HG03520 (cell line): ENCODE measurements at regions not wholly inside any gene's neighbourhood (a gene's known extent, or its start where the extent isn't known, plus 50 kb on each side); places are given as distances from the start of the nearest gene placed in this dataset.
"Not testable (repeated sequence)": the region's sequence is repeated elsewhere in the genome, so short reads cannot be mapped to it uniquely, and the experiment has no call there.

Experiments used
- ATAC-seq: cut with Tn5 transposase; IDR thresholded peaks from one replicate; pipeline ENCODE4 v1.9.1; 2021; ENCODE audit warnings: mild to moderate bottlenecking, moderate library complexity; ENCODE audit not compliant: unreplicated experiment

DNA sequence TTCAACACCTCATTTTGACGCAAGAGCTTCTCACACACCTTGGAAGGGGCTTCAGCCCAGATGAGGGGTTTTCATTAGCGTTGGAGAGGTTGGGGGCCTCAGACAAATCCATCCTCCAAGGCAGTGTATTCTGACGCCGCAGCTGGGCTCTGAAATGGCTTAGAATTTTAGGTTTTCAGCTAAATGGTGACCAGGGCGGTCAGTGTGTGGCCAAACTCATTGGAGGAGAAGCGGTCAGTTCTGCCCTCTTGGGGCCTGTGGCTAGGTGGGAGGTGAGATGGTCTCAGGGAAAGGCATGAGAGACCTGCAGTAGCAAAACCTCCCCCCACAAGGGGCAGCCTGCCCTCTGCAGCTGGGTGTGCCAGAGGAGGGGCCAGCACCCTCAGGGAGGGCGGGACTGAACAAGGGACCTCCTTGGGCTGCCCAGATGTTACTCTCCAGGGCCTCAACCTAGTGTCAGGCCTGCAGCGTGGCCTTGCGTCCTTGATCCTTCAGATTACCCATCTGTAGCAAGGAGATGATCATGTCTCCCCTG, 155.8 kb downstream of the URI1 start:
- no peak for ATAC-seq

DNA sequence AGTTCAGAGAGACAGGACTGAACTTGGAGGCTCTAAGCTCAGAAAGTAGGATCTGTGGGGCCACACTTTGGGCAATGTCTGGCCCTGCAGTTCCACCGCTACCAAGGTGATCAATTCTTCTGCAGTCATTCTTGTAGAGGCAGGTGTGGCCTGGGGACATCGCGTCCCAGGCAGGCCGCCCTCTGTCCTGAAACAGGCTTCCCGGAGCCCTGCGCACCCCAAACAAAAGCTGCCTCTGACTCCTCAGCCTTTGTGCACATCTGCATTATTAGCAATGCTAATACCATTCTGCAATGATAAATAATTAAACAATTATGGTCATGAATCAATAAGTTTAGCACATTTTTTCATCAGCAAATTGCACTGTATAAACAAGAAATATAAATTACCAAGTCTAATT, 160.2 kb downstream of the URI1 start:
- no peak for ATAC-seq

DNA sequence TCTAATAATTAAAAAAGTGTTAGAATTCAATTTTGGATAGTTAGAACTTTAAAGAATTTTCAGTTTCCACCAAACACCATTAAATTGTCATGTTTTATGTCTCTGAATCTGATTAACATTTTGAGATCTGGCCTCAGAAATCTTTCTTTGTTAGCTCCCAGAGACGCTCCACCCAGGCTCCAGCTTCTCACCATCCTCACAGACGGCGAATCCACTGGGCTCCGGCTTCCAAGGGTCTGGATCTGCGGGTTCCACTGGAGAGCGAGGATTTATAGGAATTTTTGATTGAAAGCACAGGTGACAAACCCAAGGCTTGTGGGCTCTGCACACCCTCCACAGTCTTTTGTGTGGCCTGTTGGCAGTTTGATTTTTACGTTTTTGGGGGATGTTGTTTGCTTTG, 160.6 kb downstream of the URI1 start:
- ATAC-seq, result no peak

DNA sequence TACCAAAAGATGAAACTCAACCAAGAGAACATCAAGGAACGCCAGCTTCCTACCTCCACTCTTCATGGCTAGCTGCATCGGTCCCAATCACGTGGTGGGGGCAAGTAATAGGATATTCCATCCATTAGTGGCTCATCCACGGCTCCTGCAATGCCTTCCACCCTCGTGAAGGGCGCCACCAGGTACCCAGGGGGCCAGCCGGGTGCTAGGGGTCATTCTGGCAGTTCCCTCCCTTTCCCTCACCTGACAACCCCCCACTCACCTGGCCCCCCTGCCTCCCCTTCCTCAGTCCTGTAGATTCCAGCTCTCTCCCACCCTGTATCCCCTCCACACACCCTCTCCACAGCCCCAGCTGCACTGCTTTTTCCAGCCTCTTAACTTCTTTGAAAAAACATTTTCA, 161.9 kb downstream of the URI1 start:
- ATAC-seq, result no peak

DNA sequence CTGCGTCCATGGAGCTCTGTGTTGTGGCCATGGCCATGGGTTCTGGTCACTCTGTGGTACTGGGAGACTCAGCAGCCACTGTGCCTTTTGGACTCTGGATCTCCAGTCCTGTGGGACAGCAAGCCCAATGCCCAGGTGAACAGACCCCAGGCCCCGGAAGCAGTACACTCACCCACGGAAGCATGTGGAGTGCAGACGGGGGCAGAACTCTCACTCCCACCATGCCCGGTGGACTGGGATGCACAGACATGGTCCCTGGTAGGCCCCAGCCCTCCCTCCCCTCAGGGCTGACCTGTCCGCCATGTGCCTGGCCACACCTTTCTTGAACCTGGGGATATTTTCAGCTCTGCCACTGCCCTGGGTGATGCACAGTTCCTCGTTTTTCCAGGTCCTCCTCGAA, 163.3 kb downstream of the URI1 start:
- ATAC-seq, result no peak

DNA sequence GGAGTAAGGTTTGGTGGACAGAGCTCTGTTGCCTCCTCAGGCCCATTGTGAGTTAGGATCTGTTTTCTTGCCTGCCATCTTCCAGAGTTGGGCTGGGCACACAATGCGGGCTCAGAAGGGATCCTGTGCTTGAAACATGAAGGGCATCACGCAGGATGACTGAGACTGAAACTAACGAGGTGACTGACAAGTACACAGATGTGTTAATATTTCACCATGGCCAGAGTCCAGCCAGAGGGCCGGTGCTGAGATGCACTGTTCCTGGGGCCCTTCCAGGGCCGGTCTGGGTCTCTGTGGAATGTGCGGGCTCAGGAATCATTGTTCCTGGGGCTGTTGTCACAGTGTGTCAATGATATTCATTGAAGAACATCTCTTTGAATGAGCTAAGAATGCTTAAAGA, 163.7 kb downstream of the URI1 start:
- ATAC-seq, result no peak

DNA sequence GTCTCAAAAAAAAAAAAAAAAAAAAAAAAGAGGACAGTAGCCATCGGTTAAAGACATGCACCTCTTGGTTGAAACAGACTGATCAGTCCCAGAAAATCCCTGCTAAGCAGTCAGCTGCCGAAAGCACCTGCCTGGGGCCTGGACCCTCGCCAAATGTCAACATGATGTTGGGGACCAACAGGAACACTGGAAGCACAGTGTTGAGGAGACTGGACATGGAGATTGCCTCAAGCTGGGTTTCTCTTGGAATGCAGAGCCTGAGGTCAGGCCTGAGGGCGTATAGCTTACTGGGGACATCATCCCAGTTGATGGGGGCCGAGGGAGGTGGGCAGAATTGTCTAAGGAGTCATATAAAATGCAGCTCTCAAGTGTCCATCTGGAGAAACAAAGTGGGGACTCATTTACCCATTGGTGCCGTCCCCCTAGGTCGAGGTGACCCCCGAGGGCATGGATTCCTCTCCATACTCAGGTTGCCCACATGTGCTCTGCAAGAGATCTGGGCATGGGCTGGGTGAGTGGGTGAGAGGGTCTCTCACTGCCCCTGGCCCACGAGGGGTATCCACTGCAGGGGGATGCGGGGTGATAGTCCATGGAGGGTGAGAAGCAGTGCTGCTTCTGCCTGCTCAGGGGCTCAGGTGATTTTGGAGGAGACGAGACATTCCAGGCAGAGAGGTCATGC, 164.5 kb downstream of the URI1 start:
- ATAC-seq, result no peak

DNA sequence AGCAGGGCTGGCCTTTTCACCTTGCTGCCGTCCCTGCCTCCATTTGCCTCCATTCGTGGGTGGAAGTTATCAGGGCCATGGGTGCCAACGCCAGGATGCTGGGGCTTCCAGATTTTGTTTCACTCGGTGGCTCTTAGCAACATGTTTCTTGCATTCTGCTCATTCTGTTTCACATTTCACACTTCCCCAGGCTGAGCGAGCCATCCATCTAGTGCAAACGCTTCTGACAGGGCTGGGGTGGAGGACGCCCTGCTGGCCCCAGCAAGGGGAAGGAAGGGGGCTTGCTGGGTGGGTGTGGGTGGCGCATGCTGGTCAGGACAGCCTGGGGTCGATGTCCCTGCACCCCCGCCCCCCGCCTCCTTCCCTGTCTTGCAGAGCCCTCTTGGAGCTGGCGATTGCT, 165.2 kb downstream of the URI1 start:
- no peak for ATAC-seq

DNA sequence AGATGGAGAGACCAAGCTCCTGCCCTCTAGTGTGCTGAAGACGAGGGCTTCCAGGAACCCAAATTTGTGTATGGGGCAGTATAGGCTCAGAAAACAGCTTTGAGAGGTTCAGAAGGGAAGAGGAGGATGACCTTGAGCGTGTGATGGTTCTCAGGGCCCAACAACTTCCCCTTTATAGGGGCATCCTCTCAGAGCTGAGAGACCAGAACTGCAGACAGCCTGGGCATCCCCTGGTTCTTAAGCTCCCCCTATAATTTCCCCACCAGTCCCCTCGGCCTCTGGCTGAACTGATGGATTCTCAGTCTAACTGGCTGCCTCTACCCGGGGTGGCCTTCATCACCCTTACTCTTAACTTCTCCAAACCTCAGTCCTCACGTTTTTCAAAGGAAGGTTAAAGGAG, 167.5 kb downstream of the URI1 start:
- ATAC-seq, result no peak

DNA sequence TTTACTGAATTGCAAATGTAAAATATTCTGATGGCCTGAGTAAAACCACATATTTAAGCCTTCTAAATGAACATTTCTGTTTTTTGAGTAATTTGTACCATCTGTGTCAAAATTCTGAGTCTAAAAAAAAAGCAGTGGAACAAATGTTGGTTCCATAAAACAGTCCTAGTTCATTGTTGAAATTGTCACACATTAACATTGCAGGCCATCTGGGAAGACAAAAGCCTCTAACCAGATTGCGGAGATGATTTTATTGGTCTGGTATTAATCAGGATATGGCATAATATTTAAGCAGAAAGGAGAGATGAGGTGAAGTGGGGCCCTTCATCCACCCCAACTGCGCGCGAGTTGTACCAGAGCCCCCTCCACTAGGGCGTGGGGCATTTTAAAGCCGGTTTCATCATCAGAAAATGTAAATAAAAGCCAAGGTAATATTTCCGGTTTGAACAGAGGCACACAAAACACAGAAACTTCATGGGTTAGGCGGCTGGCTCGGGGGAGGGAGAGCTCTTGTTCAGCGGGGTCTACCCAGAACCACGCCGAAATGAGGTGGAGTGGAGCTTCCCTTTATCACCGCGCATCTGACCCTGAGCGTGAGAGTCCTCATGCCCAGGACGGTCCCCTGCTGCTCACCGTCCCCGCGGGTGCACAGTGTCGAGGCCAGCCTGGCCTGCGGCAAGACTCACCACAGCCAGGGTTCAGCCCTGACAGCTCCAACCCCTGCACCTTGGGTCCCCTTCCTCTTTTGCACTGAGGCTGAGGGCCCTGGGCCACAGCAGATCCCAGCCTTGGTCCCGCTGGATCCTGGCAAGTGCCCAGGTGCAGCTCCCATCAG, 169.2 kb downstream of the URI1 start:
- ATAC-seq, result no peak

DNA sequence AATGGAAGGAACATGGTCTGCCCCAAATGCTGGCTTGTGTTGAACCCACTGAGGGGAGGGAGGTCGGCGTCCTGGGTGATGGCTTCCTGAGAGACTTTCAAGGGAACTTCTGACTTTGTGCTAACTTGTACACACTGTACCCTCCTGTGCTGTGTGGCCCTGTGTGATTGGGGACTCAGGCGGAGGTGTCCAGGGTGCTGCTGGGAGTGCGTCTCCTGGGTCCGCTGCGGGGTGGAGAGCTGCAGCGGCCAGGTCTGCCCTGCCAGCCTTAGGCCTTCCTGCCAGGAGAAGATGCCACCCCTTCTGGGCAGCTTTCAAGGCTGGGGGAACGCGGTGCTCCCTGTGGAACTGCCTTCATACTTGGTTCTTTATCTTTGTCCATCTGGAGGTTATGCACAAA, 170.1 kb downstream of the URI1 start:
- ATAC-seq, result no peak

DNA sequence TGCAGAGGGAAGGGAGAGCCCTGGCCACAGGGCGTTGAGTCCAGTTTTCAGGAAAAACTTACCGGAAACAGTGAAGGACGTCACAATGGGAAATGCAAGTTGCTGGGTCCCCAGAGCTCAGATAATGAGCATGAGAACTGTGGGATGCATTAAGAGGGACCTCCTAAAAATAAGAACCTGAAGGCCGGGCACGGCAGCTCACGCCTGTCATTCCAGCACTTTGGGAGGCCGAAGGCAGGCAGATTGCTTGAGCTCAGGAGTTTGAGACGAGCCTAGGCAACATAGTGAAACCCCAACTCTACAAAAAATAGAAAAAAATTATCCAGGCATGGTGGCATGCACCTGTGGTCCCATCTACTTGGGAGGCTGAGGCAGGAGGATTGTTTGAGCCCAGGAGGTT, 170.6 kb downstream of the URI1 start:
- ATAC-seq, result no peak

DNA sequence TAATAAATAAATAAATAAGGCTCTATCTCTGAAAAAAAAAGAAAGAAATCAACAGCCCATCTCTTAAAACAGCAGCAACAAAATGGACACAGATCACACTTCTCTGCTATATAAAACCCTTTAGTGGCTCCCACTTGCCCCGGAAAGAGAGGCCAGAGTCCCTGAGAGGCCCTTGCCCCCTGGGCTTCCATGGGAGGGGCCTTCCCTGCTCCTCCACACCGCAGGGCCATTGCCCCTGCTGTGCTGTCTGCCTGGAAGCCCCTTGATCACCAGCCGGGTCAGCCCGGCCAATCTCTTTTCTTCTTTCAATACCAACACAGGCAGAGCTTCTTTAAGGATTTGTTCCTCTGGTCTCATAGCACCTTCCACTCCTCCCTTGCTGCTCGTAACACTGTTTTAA, 171.1 kb downstream of the URI1 start:
- ATAC-seq, result no peak

DNA sequence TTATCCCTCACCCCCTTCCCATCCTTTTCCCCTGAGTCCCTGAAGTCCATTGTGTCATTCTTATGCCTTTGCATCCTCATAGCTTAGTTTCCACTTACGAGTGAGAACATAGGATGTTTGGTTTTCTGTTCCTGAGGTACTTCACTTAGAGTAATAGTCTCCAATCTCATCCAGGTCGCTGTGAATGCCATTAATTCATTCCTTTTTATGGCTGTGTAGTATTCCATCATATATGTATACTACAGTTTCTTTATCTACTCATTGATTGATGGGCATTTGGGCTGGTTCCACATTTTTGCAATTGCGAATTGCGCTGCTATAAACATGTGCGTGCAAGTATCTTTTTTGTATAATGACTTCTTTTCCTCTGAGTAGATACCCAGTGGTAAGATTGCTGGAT, 172.1 kb downstream of the URI1 start:
- not testable (repeated sequence) for ATAC-seq

DNA sequence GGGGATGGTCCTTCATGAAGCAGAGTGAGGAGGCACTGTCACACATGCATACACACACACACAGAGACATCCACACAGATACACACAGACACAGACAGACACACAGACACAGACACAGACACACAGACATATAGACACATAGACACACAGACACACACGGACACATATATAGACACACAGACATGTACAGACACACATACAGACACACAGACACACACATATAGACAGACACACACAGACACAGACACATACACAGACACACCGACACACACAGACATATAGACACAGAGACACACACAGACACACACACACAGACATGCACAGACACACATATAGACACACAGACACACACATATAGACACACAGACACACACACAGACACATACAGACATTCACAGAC, 173.9 kb downstream of the URI1 start:
- ATAC-seq, result no peak

DNA sequence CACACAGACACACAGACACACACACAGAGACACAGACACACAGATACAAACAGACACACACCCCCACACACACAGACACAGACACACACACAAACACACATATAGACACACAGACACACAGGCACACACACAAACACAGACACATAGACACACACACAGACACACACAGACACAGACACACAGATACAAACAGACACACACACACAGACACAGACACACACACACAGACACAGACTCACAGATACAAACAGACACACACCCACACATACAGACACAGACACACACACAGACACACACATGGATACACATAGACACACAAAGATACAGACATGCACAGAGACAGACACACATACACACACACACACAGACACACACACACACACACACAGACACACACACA, 174.5 kb downstream of the URI1 start:
- no peak for ATAC-seq

DNA sequence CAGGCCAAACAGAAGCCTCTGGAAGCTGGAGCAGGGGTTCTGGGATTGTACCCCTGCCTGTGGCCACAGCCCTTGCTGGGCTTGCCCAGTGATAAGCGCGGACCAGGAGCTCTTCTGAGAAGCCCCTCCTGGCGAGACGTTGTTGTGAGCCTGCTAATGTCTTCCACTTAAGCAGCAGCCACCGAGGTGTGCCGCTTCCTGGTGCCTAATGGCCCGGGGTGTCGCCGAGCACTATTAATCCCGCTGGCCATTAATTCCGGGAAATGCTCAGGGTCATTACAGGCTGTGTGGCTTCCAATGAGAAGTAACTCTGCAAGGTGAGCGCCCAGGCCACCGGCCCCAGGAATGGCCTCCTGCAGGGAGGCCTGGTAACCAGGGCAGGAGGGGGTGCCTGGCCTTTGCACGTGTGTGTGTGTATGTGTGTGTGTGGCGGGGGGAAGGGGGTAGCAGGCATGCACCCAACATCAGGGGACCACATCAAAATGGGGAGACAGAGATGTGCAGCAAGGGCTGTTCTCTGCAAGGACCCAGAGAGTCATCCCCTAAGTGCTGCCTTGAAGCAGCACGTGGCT, 175.0 kb downstream of the URI1 start:
- no peak for ATAC-seq

DNA sequence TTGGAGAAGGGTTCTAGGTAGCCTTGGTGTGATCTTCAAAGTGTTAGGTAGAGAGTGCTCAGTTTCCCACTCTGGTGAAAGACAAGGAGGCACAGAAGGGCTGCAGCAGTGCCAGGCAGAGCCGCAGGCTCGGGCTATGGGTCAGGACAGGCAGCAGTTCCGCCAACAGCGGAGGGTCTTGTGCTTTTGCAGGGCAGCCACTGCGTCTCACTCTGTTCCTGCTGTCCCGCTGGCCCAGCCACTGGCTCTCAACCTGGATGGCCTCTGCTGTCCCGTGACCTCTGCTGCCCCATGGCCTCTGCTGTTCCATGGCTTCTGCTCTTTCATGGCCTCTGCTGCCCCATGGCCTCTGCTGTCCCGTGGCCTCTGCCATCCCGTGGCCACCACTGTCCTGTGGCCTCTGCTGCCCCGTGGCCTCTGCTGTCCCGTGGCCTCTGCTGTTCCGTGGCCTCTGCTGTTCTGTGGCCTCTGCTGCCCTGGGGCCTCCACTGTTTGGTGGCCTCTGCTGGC, 175.7 kb downstream of the URI1 start:
- ATAC-seq, result no peak

DNA sequence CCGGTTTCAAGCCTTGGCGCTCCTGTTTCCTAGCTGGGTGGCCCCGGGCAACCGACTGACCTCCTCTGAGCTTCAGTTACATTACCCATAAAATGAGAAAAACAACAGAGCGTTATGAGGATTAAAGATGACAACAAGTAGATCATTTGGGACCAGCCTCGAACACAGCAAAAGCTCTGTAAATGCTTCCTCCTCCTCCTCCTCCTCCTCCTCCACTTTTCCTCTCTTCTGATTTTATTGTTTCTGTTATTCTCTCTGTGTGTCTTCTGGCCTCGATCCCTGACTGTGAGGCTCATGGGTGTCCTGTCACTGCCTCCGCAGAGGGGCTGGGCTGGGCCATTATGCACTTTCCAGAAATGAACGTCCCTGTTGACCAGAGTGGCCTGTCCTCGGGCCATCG, 176.2 kb downstream of the URI1 start:
- ATAC-seq, result no peak

DNA sequence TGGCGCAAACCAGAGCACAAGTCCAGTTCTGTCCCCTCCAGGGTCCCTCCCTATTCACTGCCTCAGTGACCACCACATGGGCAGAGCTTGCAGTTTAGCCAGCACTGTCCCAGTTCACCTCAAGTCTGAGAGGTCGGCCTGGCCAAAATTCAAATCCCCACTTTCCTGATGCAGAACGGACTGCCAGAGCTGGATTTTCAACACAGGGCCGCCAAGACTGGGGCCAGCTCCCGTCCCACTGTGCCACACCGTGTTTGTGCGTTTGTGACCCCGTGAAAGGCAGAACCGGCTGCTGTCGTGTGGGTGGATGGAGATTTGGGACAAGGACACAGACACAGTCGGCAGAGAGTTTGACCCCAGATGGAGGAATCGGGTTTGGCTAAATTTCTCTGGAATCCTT, 176.7 kb downstream of the URI1 start:
- ATAC-seq, result no peak

DNA sequence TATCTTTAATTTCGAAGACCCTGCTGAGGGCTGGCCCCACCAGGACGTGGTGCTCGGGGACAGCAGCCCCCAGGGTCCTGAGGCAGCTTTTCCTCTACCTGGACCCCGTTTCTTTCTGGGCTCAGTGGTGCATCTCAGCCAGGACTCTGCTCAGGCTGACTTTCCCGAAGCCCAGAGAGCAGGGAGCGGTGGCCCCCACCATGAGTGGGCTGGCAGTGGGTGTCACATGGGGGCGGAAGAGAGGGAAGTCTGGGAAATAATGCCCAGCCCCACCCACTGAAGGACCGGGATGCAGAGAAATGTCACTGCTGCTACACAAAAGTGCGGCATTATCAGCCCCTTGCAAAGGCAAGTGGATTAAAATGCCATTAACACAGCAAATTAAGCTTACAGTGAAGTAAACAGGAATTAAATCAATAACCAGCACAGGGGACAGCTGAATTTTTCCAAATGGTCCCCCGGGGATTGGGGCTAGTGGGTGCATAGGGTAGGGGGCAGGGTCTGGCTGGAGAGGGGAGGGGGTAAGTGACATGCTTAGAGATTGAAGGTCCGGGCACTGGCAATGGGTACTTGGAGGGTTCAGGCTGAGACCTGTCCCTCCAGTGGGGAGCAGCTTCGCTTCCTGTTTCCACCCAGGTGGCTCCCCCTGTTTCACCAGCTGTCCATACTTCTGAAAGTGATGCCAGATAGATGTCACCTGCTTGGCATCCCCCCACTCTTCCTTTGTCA, 177.3 kb downstream of the URI1 start:
- no peak for ATAC-seq
